ENCODE measurements at regions not wholly inside any gene's neighbourhood (a gene's known extent, or its start where the extent isn't known, plus 50 kb on each side); places are given as distances from the start of the nearest gene placed in this dataset.
A peak's percentile ranks its signal among the peaks of the same experiment; 100 is the strongest.

DNA sequence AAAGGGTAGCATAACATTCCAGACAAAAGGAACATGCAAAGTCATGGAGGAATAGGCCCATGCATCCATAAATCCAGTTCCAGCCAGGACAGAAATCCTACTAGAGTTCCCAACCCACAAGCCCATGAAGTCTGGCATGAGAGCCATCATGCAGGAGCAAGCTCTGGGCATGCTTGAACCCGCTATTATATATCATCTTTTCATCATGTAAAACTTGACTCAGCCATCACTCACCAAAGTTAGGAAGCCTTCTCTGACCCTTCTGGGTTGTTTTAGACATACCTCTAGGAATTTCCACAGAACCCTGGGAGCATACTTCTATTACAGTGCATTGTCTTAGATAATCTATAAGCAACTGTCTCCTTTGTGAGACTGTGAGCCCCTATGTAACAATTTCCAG lies 293.0 kb upstream of the NPSR1 start:
- no peaks in the 10 kb centered on the region for H3K27me3 ChIP-seq (ENCODE audit: control insufficient read depth in 5 of 5, insufficient read depth in 4 of 5, low read length in 5 of 5)
- no peak overlapping the region for H3K9ac ChIP-seq (ENCODE audit: low read length in 5 of 5)
- no peak overlapping the region for H3K27ac ChIP-seq (ENCODE audit: low read depth, low read length)
- H3K4me1 ChIP-seq (ENCODE audit: control insufficient read depth in 5 of 5, insufficient read depth in 5 of 5, low read length in 5 of 5) = no peaks in the 10 kb centered on the region
- no peaks in the 10 kb centered on the region for H3K9me3 ChIP-seq (ENCODE audit: control insufficient read depth in 5 of 5, low read length in 5 of 5)
- H3K36me3 ChIP-seq (ENCODE audit: control insufficient read depth in 5 of 5, insufficient read depth in 5 of 5, low read length in 5 of 5) = no peaks in the 10 kb centered on the region
- no peak overlapping the region for H3K4me3 ChIP-seq (ENCODE audit: low read depth in 1 of 5, low read length in 5 of 5)

DNA sequence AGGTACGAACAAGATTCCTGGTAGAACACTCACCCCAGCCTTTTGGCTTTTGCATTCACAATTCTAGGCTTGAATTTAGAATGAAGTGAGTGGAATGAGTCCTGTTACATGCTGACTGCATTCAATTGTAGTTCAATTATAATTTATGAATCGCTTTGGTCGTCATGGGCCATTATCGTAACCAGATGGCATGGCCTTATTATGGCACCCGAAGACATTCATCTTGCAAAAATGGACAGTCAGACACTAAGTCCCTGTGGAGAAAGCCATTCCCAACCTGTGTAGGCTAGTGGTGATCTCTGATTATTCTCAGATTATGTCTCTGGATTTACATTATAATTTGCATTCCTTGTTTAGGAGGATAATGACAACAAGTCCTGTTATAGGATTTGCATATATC lies 292.4 kb upstream of the NPSR1 start:
- H3K36me3 ChIP-seq (ENCODE audit: control insufficient read depth in 5 of 5, insufficient read depth in 5 of 5, low read length in 5 of 5) = no peaks in the 10 kb centered on the region
- no peak overlapping the region for H3K4me3 ChIP-seq (ENCODE audit: low read depth in 1 of 5, low read length in 5 of 5)
- H3K27me3 ChIP-seq (ENCODE audit: control insufficient read depth in 5 of 5, insufficient read depth in 4 of 5, low read length in 5 of 5) = no peaks in the 10 kb centered on the region
- H3K27ac ChIP-seq (ENCODE audit: low read depth, low read length) = no peak overlapping the region
- no peaks in the 10 kb centered on the region for H3K4me1 ChIP-seq (ENCODE audit: control insufficient read depth in 5 of 5, insufficient read depth in 5 of 5, low read length in 5 of 5)
- H3K9me3 ChIP-seq (ENCODE audit: control insufficient read depth in 5 of 5, low read length in 5 of 5) = no peaks in the 10 kb centered on the region
- no peak overlapping the region for H3K9ac ChIP-seq (ENCODE audit: low read length in 5 of 5)

- Histone ChIP-seq H3K36me3 (ENCODE audit: control insufficient read depth in 5 of 5, insufficient read depth in 5 of 5, low read length in 5 of 5) (no peaks in the 10 kb centered on the region), H3K27ac (ENCODE audit: low read depth, low read length) (no peak overlapping the region)
These were observed 286.1 kb upstream of the NPSR1 start for GRCh38 chr7:34371922-34372321.

DNA sequence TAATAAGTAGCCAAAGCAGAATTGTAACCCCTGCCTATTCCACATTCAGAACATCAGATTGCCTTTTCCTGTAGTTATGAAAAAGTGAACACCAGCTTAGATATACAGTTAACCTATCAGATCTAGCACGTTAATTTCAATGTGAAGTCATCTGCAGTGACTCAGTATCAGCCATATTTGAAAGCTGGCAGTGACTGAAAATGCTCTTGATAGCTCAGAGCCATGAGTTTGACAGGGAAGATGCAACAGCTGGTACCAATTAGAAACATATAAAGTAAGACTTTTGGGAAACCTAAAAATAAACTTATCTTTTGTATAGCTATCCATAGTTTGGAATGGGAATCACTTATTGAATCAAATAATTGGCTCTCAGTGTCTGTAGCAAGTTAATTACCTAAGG lies 284.1 kb upstream of the NPSR1 start:
- Histone ChIP-seq H3K27ac (ENCODE audit: low read depth, low read length) (no peak overlapping the region), H3K27me3 (ENCODE audit: control insufficient read depth in 5 of 5, insufficient read depth in 4 of 5, low read length in 5 of 5) (no peaks in the 10 kb centered on the region), H3K36me3 (ENCODE audit: control insufficient read depth in 5 of 5, insufficient read depth in 5 of 5, low read length in 5 of 5) (no peaks in the 10 kb centered on the region), H3K4me3 (ENCODE audit: low read depth in 1 of 5, low read length in 5 of 5) (no peak overlapping the region), H3K9ac (ENCODE audit: low read length in 5 of 5) (no peak overlapping the region), H3K4me1 (ENCODE audit: control insufficient read depth in 5 of 5, insufficient read depth in 5 of 5, low read length in 5 of 5) (no peaks in the 10 kb centered on the region), H3K9me3 (ENCODE audit: control insufficient read depth in 5 of 5, low read length in 5 of 5) (peaks cover 0 to 2% (median 0%) of the 10 kb centered on the region in 5 donors)

More at GRCh38 chr7:34371922-34372321, 286.1 kb upstream of the NPSR1 start:
- H3K9ac ChIP-seq (ENCODE audit: low read length in 5 of 5) = no peak overlapping the region
- H3K4me3 ChIP-seq (ENCODE audit: low read depth in 1 of 5, low read length in 5 of 5) = no peak overlapping the region
- peaks cover 0 to 2% (median 0%) of the 10 kb centered on the region in 5 donors for H3K9me3 ChIP-seq (ENCODE audit: control insufficient read depth in 5 of 5, low read length in 5 of 5)
- no peaks in the 10 kb centered on the region for H3K27me3 ChIP-seq (ENCODE audit: control insufficient read depth in 5 of 5, insufficient read depth in 4 of 5, low read length in 5 of 5)
- no peaks in the 10 kb centered on the region for H3K4me1 ChIP-seq (ENCODE audit: control insufficient read depth in 5 of 5, insufficient read depth in 5 of 5, low read length in 5 of 5)

- Histone ChIP-seq H3K27ac (ENCODE audit: low read depth, low read length) (no peak overlapping the region), H3K4me1 (ENCODE audit: control insufficient read depth in 5 of 5, insufficient read depth in 5 of 5, low read length in 5 of 5) (no peaks in the 10 kb centered on the region), H3K9me3 (ENCODE audit: control insufficient read depth in 5 of 5, low read length in 5 of 5) (peaks cover 0 to 8% (median 7%) of the 10 kb centered on the region in 5 donors)
These were observed 275.7 kb upstream of the NPSR1 start for GRCh38 chr7:34382166-34382893.

DNA sequence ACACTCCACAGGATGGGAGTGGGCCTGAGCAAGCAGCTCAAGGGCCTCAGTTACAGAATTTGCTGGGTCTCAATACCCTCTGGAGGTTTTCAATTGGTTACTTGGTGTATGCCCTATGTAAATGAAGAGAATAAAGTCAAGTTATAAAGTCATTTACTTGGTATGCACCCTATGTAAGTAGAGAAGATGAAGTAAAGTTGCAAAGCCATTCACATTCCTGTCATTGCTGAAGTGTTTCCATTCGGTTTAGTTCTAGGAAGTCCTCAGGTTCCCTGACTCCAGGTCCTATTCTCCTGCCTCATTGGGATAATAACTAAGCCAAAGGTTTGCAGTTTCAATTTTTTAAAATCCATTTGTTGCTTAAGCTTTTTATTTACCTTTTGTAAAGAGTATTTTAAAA lies 272.6 kb upstream of the NPSR1 start:
- Histone ChIP-seq H3K9me3 (ENCODE audit: control insufficient read depth in 5 of 5, low read length in 5 of 5) (peaks cover 0 to 8% (median 7%) of the 10 kb centered on the region in 5 donors), H3K9ac (ENCODE audit: low read length in 5 of 5) (no peak overlapping the region), H3K4me3 (ENCODE audit: low read depth in 1 of 5, low read length in 5 of 5) (no peak overlapping the region), H3K27ac (ENCODE audit: low read depth, low read length) (no peak overlapping the region), H3K4me1 (ENCODE audit: control insufficient read depth in 5 of 5, insufficient read depth in 5 of 5, low read length in 5 of 5) (no peaks in the 10 kb centered on the region), H3K27me3 (ENCODE audit: control insufficient read depth in 5 of 5, insufficient read depth in 4 of 5, low read length in 5 of 5) (no peaks in the 10 kb centered on the region), H3K36me3 (ENCODE audit: control insufficient read depth in 5 of 5, insufficient read depth in 5 of 5, low read length in 5 of 5) (no peaks in the 10 kb centered on the region)

More at GRCh38 chr7:34382166-34382893, 275.7 kb upstream of the NPSR1 start:
- no peaks in the 10 kb centered on the region for H3K36me3 ChIP-seq (ENCODE audit: control insufficient read depth in 5 of 5, insufficient read depth in 5 of 5, low read length in 5 of 5)
- no peak overlapping the region for H3K9ac ChIP-seq (ENCODE audit: low read length in 5 of 5)
- H3K27me3 ChIP-seq (ENCODE audit: control insufficient read depth in 5 of 5, insufficient read depth in 4 of 5, low read length in 5 of 5) = no peaks in the 10 kb centered on the region
- H3K4me3 ChIP-seq (ENCODE audit: low read depth in 1 of 5, low read length in 5 of 5) = peak overlapping the region in 1 of 5 donors; percentile 15

- Histone ChIP-seq H3K27ac (ENCODE audit: low read depth, low read length) (no peak overlapping the region), H3K36me3 (ENCODE audit: control insufficient read depth in 5 of 5, insufficient read depth in 5 of 5, low read length in 5 of 5) (no peaks in the 10 kb centered on the region), H3K9ac (ENCODE audit: low read length in 5 of 5) (no peak overlapping the region), H3K4me3 (ENCODE audit: low read depth in 1 of 5, low read length in 5 of 5) (no peak overlapping the region), H3K4me1 (ENCODE audit: control insufficient read depth in 5 of 5, insufficient read depth in 5 of 5, low read length in 5 of 5) (no peaks in the 10 kb centered on the region), H3K27me3 (ENCODE audit: control insufficient read depth in 5 of 5, insufficient read depth in 4 of 5, low read length in 5 of 5) (no peaks in the 10 kb centered on the region), H3K9me3 (ENCODE audit: control insufficient read depth in 5 of 5, low read length in 5 of 5) (no peaks in the 10 kb centered on the region)
These were observed 268.5 kb upstream of the NPSR1 start for GRCh38 chr7:34389332-34390078.

- no peaks in the 10 kb centered on the region for H3K36me3 ChIP-seq (ENCODE audit: control insufficient read depth in 5 of 5, insufficient read depth in 5 of 5, low read length in 5 of 5)
- H3K27me3 ChIP-seq (ENCODE audit: control insufficient read depth in 5 of 5, insufficient read depth in 4 of 5, low read length in 5 of 5) = no peaks in the 10 kb centered on the region
- H3K4me1 ChIP-seq (ENCODE audit: control insufficient read depth in 5 of 5, insufficient read depth in 5 of 5, low read length in 5 of 5) = no peaks in the 10 kb centered on the region
- H3K27ac ChIP-seq (ENCODE audit: low read depth, low read length) = no peak overlapping the region
- no peak overlapping the region for H3K9ac ChIP-seq (ENCODE audit: low read length in 5 of 5)
- no peak overlapping the region for H3K4me3 ChIP-seq (ENCODE audit: low read depth in 1 of 5, low read length in 5 of 5)
- no peaks in the 10 kb centered on the region for H3K9me3 ChIP-seq (ENCODE audit: control insufficient read depth in 5 of 5, low read length in 5 of 5)
These were observed 267.9 kb upstream of the NPSR1 start for GRCh38 chr7:34390103-34390502.

- H3K9me3 ChIP-seq (ENCODE audit: control insufficient read depth in 5 of 5, low read length in 5 of 5) = no peaks in the 10 kb centered on the region
- no peak overlapping the region for H3K4me3 ChIP-seq (ENCODE audit: low read depth in 1 of 5, low read length in 5 of 5)
- no peaks in the 10 kb centered on the region for H3K36me3 ChIP-seq (ENCODE audit: control insufficient read depth in 5 of 5, insufficient read depth in 5 of 5, low read length in 5 of 5)
- H3K9ac ChIP-seq (ENCODE audit: low read length in 5 of 5) = no peak overlapping the region
- H3K27me3 ChIP-seq (ENCODE audit: control insufficient read depth in 5 of 5, insufficient read depth in 4 of 5, low read length in 5 of 5) = no peaks in the 10 kb centered on the region
- no peaks in the 10 kb centered on the region for H3K4me1 ChIP-seq (ENCODE audit: control insufficient read depth in 5 of 5, insufficient read depth in 5 of 5, low read length in 5 of 5)
- H3K27ac ChIP-seq (ENCODE audit: low read depth, low read length) = no peak overlapping the region
These were observed 265.0 kb upstream of the NPSR1 start for GRCh38 chr7:34392972-34393371.

DNA sequence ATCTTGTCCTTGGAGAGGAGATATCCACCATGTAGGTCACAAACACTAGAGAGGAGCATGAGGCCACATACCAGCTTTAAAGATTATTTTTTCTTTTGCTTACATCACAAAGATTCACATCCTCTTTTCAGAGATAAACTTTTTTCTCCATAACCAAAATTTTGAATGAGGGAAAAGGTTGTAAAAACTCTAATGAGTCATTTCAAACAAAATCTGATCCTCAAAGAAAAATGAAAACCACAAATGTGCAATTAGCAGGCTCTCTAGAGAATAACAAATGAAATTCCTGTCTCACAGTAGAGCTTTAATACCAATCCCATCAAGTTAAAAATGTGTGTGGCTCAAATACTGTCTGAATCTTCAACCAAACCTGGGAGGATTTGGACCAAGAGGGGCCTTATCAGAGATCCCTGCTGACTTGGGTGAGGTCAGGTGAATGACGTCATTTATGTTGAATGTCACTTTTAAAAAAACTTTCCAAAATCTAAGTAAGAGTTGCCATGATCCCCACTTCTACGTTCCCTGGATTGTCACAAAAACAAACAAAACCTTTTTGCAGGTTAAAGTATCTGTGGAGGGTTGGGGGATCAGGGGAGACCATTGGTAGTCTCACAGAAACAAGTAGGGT lies 261.5 kb upstream of the NPSR1 start:
- Histone ChIP-seq H3K9me3 (ENCODE audit: control insufficient read depth in 5 of 5, low read length in 5 of 5) (no peaks in the 10 kb centered on the region), H3K9ac (ENCODE audit: low read length in 5 of 5) (no peak overlapping the region), H3K36me3 (ENCODE audit: control insufficient read depth in 5 of 5, insufficient read depth in 5 of 5, low read length in 5 of 5) (no peaks in the 10 kb centered on the region), H3K4me3 (ENCODE audit: low read depth in 1 of 5, low read length in 5 of 5) (no peak overlapping the region), H3K4me1 (ENCODE audit: control insufficient read depth in 5 of 5, insufficient read depth in 5 of 5, low read length in 5 of 5) (no peaks in the 10 kb centered on the region), H3K27ac (ENCODE audit: low read depth, low read length) (no peak overlapping the region), H3K27me3 (ENCODE audit: control insufficient read depth in 5 of 5, insufficient read depth in 4 of 5, low read length in 5 of 5) (no peaks in the 10 kb centered on the region)
